Stimulated activated CD4-positive, alpha-beta T cell treated with anti-CD3 and anti-CD28 coated beads, Interleukin-15, amount 100 ng/mL, for 1 hour (primary cell): ENCODE measurements at regions not wholly inside any gene's neighbourhood (a gene's known extent, or its start where the extent isn't known, plus 50 kb on each side); places are given as distances from the start of the nearest gene placed in this dataset.

Experiments
- DNase-seq, 2 donors: peaks; one replicate each; pipeline ENCODE4 v3.0.0-alpha.2; 2020; ENCODE audit warnings: low read depth in 1 of 2, low spot score in 1 of 2

DNA sequence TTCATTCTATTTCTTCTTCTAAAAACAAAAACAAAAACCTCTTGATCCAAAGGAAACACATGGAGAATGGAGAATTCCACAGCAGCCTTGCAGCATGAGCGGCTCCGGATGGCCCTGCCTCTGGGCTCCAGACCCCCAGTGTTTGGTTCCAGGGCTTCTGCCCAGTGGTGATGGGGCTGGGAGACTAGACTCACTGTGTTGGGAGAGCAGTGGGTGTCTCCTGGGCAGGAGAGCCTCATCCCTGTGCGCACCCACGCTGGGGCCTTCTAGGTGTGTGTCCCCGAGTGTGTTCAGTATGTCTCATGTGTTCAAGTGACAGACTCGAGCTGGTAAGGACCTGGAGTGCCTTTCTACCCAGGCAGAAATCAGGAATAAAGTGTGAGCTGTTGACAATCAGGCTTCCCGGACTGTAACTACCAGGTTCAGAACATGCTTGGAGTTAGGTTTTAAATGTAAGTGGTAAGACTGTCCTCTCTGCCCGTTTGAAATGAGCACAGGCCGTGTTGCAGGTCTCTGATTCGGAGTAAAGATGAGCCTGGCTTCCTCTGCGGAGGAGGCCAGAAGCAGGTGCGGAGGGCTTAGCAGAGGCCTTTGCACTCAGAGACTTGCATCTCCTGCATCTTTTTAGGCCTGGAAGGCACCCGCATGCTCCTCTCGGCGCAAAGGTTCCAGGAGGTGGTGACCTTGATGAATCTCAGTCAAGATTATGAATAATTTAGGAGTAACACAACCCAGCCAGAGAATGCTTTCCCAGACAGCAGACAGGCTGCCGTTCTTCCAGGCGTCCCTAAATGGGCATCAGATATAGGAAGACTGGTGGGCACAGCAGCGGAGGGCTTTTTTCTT lies 253.6 kb downstream of the CDH26 start:
- DNase-seq: no peak

- DNase-seq: no peak
These were observed 254.5 kb downstream of the CDH26 start for GRCh38 chr20:60212695-60213094.

- no peak for DNase-seq
These were observed 255.1 kb downstream of the CDH26 start for GRCh38 chr20:60213126-60213893.

DNA sequence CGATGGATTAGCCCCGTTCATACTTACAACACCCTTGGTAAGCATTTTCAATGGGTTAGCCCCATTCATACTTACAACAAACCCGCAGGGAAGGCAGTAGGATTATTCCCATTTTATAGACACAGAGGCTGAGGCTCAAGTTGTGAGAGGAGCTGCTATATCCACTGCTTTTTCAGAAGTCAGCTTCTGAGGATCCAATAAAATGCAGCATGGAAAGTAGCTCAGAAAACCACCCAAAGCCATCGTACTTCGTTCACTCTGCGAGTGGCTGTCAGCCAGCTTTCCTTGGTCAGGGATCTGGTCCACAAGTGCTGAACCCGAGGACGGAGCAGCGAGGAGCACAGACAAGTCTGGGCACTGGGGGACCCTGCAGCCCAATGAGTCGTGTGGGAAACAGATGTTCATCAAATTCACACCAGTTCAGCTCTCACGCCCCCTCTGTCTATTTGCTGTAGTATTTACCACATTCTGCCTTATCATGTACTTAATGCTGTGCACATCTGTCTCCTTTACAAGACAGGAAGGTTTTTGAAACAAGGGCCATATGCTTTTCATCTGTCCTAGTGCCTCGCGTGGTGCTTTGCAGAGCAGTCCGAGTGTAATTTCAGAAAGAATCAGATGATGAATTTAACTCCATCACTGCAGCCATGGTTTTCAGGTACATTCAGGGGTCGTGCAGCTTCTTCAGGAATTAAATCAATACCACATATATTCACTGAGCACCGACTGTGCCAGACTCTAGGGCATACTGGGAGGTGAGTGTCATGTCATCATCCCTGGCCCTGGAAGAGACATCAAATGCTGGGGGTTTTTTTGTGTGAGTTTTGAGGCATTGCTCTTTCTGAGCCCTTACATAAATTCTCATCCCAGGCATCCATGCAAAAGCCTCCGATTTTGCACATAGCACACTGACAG lies 256.9 kb downstream of the CDH26 start:
- DNase-seq: no peak

GRCh38 chr20:60215816-60216730 lies 257.9 kb downstream of the CDH26 start:
- DNase-seq: no peak

DNA sequence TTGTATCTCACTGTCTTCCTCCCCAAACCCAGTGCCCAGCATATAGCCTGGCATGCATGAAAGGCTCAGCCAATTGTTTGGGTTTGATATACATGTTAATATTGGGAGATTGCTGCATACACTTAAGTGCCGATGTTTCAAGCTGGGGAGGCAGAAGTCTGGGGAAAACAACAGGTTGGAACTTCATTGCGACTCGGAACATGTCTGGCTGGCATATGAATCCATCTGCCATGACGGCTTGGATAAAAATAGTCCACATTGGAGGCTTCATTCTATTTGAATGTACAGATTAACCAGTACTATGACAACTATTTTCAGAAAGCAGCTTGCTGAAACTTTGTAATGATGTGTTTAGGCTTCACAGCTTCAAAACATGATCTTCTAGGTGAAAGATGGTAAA lies 261.0 kb downstream of the CDH26 start:
- DNase-seq: no peak

DNA sequence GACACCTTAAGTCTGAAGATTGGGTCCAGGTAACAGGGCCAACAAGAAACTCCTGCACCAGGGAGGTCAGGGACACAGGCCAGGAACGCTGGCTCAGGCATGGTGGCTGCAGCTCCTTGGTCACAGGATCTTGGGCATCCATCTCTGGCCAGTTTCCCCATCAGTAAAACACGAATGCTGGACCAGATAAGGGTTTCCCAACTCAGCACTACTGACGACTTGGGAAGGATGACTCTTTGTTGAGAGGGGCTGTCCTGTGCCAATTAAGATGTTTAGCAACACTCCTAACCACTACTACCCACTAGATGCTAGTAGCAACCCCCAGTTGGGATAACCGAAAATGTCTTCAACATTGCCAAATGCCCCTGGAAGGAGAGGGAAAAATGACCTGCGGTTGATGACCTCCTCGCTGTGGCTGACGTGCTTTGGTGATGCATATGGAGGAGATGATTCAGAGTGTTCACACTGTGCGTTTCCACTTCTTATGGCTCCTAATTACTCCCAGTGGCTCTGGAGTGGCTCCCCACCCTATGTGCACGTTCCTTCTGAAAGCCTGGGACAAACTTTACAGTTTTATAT lies 261.9 kb downstream of the CDH26 start:
- DNase-seq: no peak

GRCh38 chr20:60220706-60221105 lies 262.5 kb downstream of the CDH26 start:
- DNase-seq: no peak

DNA sequence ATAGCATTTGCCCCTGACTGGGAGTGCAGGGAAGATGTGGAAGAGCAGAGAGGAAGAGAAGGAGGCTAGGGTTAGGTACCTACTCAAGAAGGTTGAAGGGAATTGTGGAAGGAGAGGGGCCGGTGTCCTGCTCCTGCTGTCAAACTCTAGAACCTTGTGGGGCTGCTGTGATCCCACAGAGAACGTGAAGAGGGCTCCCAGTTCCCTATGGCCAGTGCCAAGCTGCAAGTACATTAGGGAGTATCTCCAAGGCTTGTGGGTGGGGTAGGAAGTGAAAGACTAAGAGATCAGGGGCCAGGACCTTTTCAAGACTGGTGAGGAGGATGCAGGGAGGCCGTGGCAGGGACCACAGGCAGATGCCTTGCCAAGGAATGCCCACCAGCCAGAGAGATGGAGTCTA lies 263.4 kb downstream of the CDH26 start:
- no peak for DNase-seq

- no peak for DNase-seq
These were observed 264.3 kb downstream of the CDH26 start for GRCh38 chr20:60222497-60222896.

DNA sequence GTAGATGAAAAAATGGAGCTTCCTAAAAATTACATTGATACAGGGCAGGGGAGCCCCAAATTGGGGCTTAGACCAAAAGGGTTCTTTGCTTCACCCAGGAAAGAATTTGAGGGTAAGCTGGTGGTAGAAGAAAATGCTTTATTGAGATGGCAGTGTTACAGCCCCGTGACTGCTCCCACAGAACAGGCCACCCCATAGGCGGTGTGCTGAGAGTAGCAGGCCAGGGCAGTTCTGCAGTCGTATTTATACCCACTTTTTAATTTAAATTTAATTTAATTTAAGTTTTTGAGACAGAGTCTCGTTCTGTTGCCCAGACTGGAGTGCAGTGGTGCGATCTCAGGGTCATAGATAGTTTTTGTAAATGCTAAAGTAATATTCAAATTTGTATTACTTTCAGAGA lies 265.0 kb downstream of the CDH26 start:
- DNase-seq: no peak

DNA sequence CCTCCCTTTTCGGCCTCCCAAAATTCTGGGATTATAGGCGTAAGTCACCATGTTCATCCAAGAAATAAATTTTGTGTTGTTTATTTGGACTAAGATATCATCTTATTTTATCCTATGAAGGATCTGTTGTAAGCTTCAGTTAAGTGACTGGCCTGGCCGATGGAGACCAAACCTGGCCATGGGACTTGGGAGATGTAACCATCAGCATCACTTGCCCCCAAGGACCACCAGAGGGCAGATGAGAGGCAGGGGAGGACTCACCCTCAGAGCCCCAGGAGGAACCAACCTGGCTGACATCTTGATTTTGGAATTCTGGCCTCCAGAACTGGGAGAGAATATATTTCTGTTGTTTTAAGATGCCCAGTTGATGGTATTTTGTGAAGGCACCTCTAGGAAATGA lies 266.7 kb downstream of the CDH26 start:
- no peak for DNase-seq

DNA sequence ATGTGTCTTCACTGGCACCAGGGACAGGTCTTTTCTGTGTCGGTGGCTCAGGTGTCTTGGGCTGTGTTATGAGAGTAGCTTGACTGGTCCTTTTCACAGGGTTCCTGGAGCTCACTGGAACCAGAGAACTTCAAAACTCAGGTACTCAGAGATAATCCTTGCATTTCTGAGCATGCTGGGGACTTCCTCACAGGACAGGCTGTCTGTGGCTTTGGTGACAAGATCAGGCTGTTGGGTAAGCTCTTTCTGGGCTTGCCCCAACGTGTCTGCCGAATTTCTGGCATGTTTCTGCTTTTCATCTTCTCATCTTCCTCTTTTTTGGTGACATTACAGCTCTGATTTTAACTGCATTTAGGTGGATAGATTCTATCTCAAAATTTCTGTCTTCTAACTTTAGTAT lies 270.0 kb downstream of the CDH26 start:
- DNase-seq: no peak

- no peak for DNase-seq
These were observed 274.2 kb downstream of the CDH26 start for GRCh38 chr20:60232380-60232779.

- no peak for DNase-seq
These were observed 274.9 kb downstream of the CDH26 start for GRCh38 chr20:60233018-60233630.

DNA sequence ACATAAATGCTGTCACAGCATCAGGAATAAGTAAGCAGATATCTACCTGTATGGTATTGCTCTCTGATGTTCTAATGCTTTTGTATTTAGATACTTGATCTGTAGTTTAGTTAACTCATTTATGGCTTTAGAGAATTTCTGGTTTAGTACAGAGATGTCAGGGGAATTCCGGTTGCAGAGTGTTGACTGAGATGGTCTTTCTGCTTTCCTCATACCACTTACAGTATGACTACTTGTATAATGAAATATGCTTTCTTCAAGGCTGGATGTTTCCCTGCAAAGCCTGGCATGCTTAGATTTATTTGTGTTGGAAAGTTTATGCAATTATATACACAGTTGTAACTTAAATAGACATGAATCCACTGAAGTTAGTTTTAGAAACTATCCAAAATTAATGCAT lies 278.4 kb downstream of the CDH26 start:
- DNase-seq: no peak

GRCh38 chr20:60237981-60238380 lies 279.8 kb downstream of the CDH26 start:
- no peak for DNase-seq

DNA sequence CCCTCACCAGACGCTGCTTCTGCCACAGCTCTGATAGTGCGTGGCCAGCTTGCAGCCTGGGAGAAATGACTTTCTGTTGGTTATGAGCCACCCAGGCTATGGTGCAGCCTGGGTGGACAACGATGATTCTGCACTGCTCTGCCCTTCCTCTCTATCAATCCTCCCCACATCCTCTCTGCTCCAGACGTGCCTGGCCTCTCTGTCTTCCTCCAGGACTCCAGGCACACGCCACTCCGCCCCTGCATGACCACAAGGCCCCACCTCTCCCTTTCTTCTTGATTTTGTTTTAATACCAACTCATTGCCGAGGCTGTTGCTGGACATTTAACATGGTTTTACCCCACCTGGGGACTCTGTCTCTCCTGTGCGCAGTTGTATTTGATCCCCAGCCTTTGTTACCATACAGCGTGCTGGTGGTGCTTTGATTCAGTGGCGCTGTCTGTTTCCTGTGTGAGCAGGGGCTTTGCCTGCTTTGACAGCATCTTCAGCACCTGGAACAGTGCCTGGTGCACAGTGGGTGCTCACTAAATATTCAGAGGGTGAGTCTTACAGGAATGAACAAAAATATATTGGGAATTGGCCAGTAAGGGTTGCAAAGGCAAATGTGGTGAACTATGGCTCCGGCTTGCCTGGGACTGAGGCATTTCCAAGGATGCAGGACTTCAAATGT lies 280.9 kb downstream of the CDH26 start:
- no peak for DNase-seq

- DNase-seq: no peak
These were observed 281.7 kb downstream of the CDH26 start for GRCh38 chr20:60239956-60240355.
